Kidney (tissue), 13 donors: ENCODE measurements at regions not wholly inside any gene's neighbourhood (a gene's known extent, or its start where the extent isn't known, plus 50 kb on each side); places are given as distances from the start of the nearest gene placed in this dataset.

Source experiments
- DNase-seq, 5 donors: peaks; one replicate each; pipeline ENCODE4 v3.0.0-alpha.2; 2013 to 2020
- FAIRE-seq: peaks from 2 replicates; lab custom pipeline; 2012; peaks lifted over from hg19 to GRCh38; lab: Jason Lieb, UNC
- H3K27ac ChIP-seq, 2 donors: one replicate each; pipeline ENCODE4 v1.7.0; 2013; ENCODE audit warnings: low read depth in 2 of 2, low read length in 2 of 2, inconsistent platforms in 1 of 2
- H3K27me3 ChIP-seq: one replicate; pipeline ENCODE4 v1.7.1; 2013; ENCODE audit warnings: low read length, inconsistent platforms; ENCODE audit not compliant: control insufficient read depth, insufficient read depth
- H3K36me3 ChIP-seq, 3 donors: one replicate each; pipeline versions ENCODE4 v1.7.0 to v1.7.1; 2013; ENCODE audit warnings: low read length in 3 of 3, control low read depth in 1 of 3, inconsistent platforms in 1 of 3; ENCODE audit not compliant: insufficient read depth in 3 of 3, control insufficient read depth in 2 of 3
- H3K4me1 ChIP-seq, 3 donors: one replicate each; pipeline versions ENCODE4 v1.7.0 to v1.7.1; 2013; ENCODE audit warnings: low read length in 3 of 3, inconsistent platforms in 1 of 3, low read depth in 1 of 3; ENCODE audit not compliant: control insufficient read depth in 2 of 3, insufficient read depth in 2 of 3
- H3K4me3 ChIP-seq, 3 donors: one replicate each; pipeline versions ENCODE4 v1.7.0 to v1.8.1; 2013; ENCODE audit warnings: low read length in 3 of 3, control low read depth in 1 of 3, inconsistent platforms in 1 of 3
- H3K9ac ChIP-seq, 3 donors: one replicate each; pipeline versions ENCODE4 v1.7.0 to v1.7.1; 2013; ENCODE audit warnings: low read length in 3 of 3, control low read depth in 1 of 3, inconsistent platforms in 1 of 3
- H3K9me3 ChIP-seq, 3 donors: one replicate each; pipeline versions ENCODE4 v1.7.0 to v1.7.1; 2013; ENCODE audit warnings: low read length in 3 of 3, control low read depth in 1 of 3, inconsistent platforms in 1 of 3; ENCODE audit not compliant: control insufficient read depth in 2 of 3, insufficient read depth in 1 of 3
- CTCF ChIP-seq: IDR thresholded peaks from 3 replicates; pipeline ENCODE4 v1.5.1; 2012; ENCODE audit warnings: mild to moderate bottlenecking, moderate library complexity, borderline replicate concordance; ENCODE audit not compliant: insufficient read depth; ENCODE audit errors: extremely low read depth
- intact Hi-C: fragments of 100-400 bp; cut with DNase I; formaldehyde crosslinking; loops from one replicate; pipeline ENCODE4 v1.11.1; 2022
- donor health status: control.
- donor health status: control.
- donor health status: control.
- donor health status: control.
- donor health status: control.
- donor health status: DM: yes; HTN: yes; CAD: no.
- donor health status: Normal renal cell carcinoma (clear cell type).

GRCh38 chr20:10795286-10796026 is 121.7 kb upstream of the JAG1 start:
- no peak for TF ChIP-seq CTCF
- intact Hi-C loops: no loop called here
- FAIRE-seq: no peak
- Histone ChIP-seq H3K9me3 (no peaks in the 10 kb centered on the region), H3K36me3 (no peaks in the 10 kb centered on the region), H3K27me3 (no peaks in the 10 kb centered on the region), H3K4me1 (no peaks in the 10 kb centered on the region), H3K4me3 (no peak overlapping the region), H3K27ac (no peak overlapping the region), H3K9ac (no peak overlapping the region)
- DNase-seq: peak in 4 of 5 donors; percentile 73 to 92 (median 86)

GRCh38 chr20:10798811-10799210 is 125.0 kb upstream of the JAG1 start:
- no peaks in the 10 kb centered on the region for H3K36me3 ChIP-seq
- intact Hi-C loops: no loop called here
- FAIRE-seq: no peak

GRCh38 chr20:10799735-10800134 is 125.9 kb upstream of the JAG1 start:
- TF ChIP-seq CTCF: no peak
- intact Hi-C loops: no loop called here
- no peak overlapping the region for H3K4me3 ChIP-seq
- FAIRE-seq: no peak
- no peak overlapping the region for H3K9ac ChIP-seq
- DNase-seq: no peak
- H3K27ac ChIP-seq: no peak overlapping the region
- H3K4me1 ChIP-seq: no peaks in the 10 kb centered on the region
- no peaks in the 10 kb centered on the region for H3K36me3 ChIP-seq
- no peaks in the 10 kb centered on the region for H3K9me3 ChIP-seq
- no peaks in the 10 kb centered on the region for H3K27me3 ChIP-seq

More at GRCh38 chr20:10798811-10799210, 125.0 kb upstream of the JAG1 start:
- no peak overlapping the region for H3K9ac ChIP-seq
- no peak for TF ChIP-seq CTCF
- no peaks in the 10 kb centered on the region for H3K27me3 ChIP-seq
- no peaks in the 10 kb centered on the region for H3K4me1 ChIP-seq
- H3K4me3 ChIP-seq: no peak overlapping the region
- DNase-seq: no peak
- H3K9me3 ChIP-seq: no peaks in the 10 kb centered on the region
- H3K27ac ChIP-seq: no peak overlapping the region
